ENCODE measurements at regions not wholly inside any gene's neighbourhood (a gene's known extent, or its start where the extent isn't known, plus 50 kb on each side); places are given as distances from the start of the nearest gene placed in this dataset.

GRCh38 chr11:97336064-97336463 is 946.3 kb downstream of the JRKL start:
- Histone ChIP-seq H3K27me3 (no peaks in the 10 kb centered on the region), H3K36me3 (no peaks in the 10 kb centered on the region), H3K9me3 (no peaks in the 10 kb centered on the region), H4K20me1 (no peaks in the 10 kb centered on the region), H3K4me2 (no peak overlapping the region), H3K4me3 (no peak overlapping the region), H3K27ac (no peak overlapping the region), H3K9ac (no peak overlapping the region), H3K4me1 (no peaks in the 10 kb centered on the region)
- TF ChIP-seq Cebpa-rat (IDR thresholded peaks at IDR 0.05): no peak

DNA sequence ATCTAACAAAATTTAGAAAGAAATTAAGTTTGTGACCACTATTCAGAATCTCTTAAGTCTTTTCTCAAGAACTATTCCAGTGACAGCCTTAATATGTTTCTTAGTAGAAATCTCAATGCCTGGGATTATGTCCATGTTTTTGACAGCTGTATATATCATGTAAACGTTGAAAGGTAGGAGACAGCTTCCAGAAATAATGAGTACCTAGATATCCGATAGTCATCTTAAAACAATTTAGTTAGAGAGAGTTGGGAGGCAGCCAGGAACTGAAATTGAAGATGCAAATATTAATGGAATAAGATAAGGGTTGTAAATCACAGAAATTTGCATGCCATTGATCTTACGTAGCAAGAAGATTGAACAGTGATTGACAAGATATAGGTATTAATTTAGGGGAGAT is 955.2 kb downstream of the JRKL start:
- no peak overlapping the region for H3K9ac ChIP-seq
- no peak for TF ChIP-seq Cebpa-rat (IDR thresholded peaks at IDR 0.05)
- no peaks in the 10 kb centered on the region for H3K36me3 ChIP-seq
- H3K27ac ChIP-seq: no peak overlapping the region
- no peak overlapping the region for H3K4me2 ChIP-seq
- no peak overlapping the region for H3K4me3 ChIP-seq
- no peaks in the 10 kb centered on the region for H3K27me3 ChIP-seq
- no peaks in the 10 kb centered on the region for H3K9me3 ChIP-seq
- H4K20me1 ChIP-seq: no peaks in the 10 kb centered on the region
- no peaks in the 10 kb centered on the region for H3K4me1 ChIP-seq

- Histone ChIP-seq H3K4me1 (no peaks in the 10 kb centered on the region), H3K27me3 (no peaks in the 10 kb centered on the region), H4K20me1 (no peaks in the 10 kb centered on the region), H3K9ac (no peak overlapping the region), H3K4me3 (no peak overlapping the region), H3K4me2 (no peak overlapping the region), H3K9me3 (no peaks in the 10 kb centered on the region), H3K27ac (no peak overlapping the region), H3K36me3 (no peaks in the 10 kb centered on the region)
- no peak for TF ChIP-seq Cebpa-rat (IDR thresholded peaks at IDR 0.05)
Observed at GRCh38 chr11:97349201-97349600, 959.4 kb downstream of the JRKL start.

DNA sequence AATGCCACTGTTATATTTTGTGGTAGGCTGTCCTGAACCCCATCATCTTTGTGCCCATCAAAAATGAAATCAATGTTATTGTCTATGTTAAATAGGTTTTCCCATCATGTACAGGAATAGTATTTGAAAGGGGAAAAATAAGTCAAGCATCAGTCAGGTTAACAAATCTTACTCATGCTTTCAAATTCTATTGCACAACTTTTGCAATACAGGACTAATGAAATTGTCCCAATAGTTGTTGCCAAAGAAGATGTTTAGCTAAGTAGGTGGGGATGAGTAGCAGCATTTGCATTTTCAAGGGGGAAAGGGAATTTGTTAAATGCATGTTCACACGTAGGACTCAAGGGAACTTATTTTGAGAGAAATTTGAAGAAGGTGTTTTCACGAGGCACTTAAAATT is 962.1 kb downstream of the JRKL start:
- Histone ChIP-seq H3K27me3 (no peaks in the 10 kb centered on the region), H3K9me3 (no peaks in the 10 kb centered on the region), H3K4me1 (peaks cover 6% of the 10 kb centered on the region), H3K9ac (no peak overlapping the region), H3K36me3 (no peaks in the 10 kb centered on the region), H3K4me3 (no peak overlapping the region), H4K20me1 (no peaks in the 10 kb centered on the region), H3K4me2 (no peak overlapping the region), H3K27ac (no peak overlapping the region)
- no peak; the same call in 1 of the 2 replicates for TF ChIP-seq Cebpa-rat (IDR thresholded peaks at IDR 0.05)

DNA sequence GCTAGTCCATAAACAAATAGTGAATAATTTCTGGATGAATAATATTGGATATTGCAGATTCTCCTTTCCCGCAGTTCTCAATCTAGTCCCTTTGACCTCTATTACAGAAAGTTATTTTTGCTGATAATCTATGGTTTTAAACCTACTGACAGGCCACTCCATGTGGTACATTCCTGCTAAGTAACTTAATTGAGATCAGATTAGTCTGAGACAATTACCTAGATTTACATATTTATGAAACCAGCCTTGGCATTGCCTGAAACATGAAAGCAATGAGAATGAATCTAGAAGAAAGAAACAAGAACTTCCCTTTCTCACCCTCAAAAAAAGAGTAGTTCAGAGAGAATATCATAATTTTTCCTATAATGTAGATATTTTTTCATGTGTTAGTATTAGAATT is 964.2 kb downstream of the JRKL start:
- H3K4me1 ChIP-seq: peaks cover 6% of the 10 kb centered on the region
- H3K4me2 ChIP-seq: no peak overlapping the region
- no peaks in the 10 kb centered on the region for H3K27me3 ChIP-seq
- no peak for TF ChIP-seq Cebpa-rat (IDR thresholded peaks at IDR 0.05)
- H3K9me3 ChIP-seq: no peaks in the 10 kb centered on the region
- H3K9ac ChIP-seq: no peak overlapping the region
- no peaks in the 10 kb centered on the region for H3K36me3 ChIP-seq
- no peak overlapping the region for H3K27ac ChIP-seq
- no peak overlapping the region for H3K4me3 ChIP-seq
- H4K20me1 ChIP-seq: no peaks in the 10 kb centered on the region

- Histone ChIP-seq H3K9me3 (no peaks in the 10 kb centered on the region), H3K27ac (no peak overlapping the region), H4K20me1 (no peaks in the 10 kb centered on the region), H3K4me3 (no peak overlapping the region), H3K36me3 (no peaks in the 10 kb centered on the region), H3K9ac (no peak overlapping the region), H3K4me1 (peaks cover 6% of the 10 kb centered on the region), H3K27me3 (no peaks in the 10 kb centered on the region), H3K4me2 (no peak overlapping the region)
- TF ChIP-seq Cebpa-rat (IDR thresholded peaks at IDR 0.05): no peak
Observed at GRCh38 chr11:97354576-97354975, 964.8 kb downstream of the JRKL start.

- Histone ChIP-seq H3K4me3 (no peak overlapping the region), H4K20me1 (no peaks in the 10 kb centered on the region), H3K27ac (no peak overlapping the region), H3K36me3 (no peaks in the 10 kb centered on the region), H3K9ac (no peak overlapping the region), H3K9me3 (no peaks in the 10 kb centered on the region), H3K4me2 (no peak overlapping the region), H3K27me3 (no peaks in the 10 kb centered on the region), H3K4me1 (peaks cover 6% of the 10 kb centered on the region)
- no peak for TF ChIP-seq Cebpa-rat (IDR thresholded peaks at IDR 0.05)
Observed at GRCh38 chr11:97355230-97355629, 965.4 kb downstream of the JRKL start.

GRCh38 chr11:97356144-97356543 is 966.3 kb downstream of the JRKL start:
- Histone ChIP-seq H3K4me3 (no peak overlapping the region), H3K9ac (no peak overlapping the region), H3K9me3 (no peaks in the 10 kb centered on the region), H3K27ac (no peak overlapping the region), H3K27me3 (no peaks in the 10 kb centered on the region), H3K4me1 (peaks cover 6% of the 10 kb centered on the region), H3K36me3 (no peaks in the 10 kb centered on the region), H4K20me1 (no peaks in the 10 kb centered on the region), H3K4me2 (peak overlapping the region; percentile 45; the same call in 1 of the 2 replicates)
- TF ChIP-seq Cebpa-rat (IDR thresholded peaks at IDR 0.05): no peak

DNA sequence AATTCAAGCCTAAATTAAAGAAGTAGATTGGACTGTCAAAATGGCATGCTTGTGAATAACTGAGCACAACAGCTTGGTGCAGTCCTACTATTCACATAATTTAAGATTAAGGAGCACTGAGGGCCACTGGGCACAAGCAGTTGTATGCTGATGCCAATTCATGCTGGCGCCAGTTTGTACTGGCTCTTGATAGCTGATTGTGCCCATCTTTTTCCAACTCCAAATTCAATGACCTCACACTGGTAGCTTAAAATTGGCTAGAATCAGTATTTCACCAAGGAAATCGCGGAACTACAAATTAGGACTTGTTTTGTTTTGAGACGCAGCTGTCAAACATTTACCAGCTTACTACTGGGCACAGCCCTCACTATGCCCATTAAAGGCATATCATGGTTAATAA is 969.2 kb downstream of the JRKL start:
- Histone ChIP-seq H3K27ac (no peak overlapping the region), H3K27me3 (no peaks in the 10 kb centered on the region), H3K9ac (no peak overlapping the region), H3K4me1 (peaks cover 6% of the 10 kb centered on the region), H3K36me3 (no peaks in the 10 kb centered on the region), H3K4me2 (no peak overlapping the region), H3K4me3 (no peak overlapping the region), H4K20me1 (no peaks in the 10 kb centered on the region), H3K9me3 (no peaks in the 10 kb centered on the region)
- TF ChIP-seq Cebpa-rat (IDR thresholded peaks at IDR 0.05): no peak

- no peaks in the 10 kb centered on the region for H4K20me1 ChIP-seq
- no peaks in the 10 kb centered on the region for H3K4me1 ChIP-seq
- no peak overlapping the region for H3K4me3 ChIP-seq
- H3K4me2 ChIP-seq: no peak overlapping the region
- no peak for TF ChIP-seq Cebpa-rat (IDR thresholded peaks at IDR 0.05)
- H3K9ac ChIP-seq: no peak overlapping the region
- no peaks in the 10 kb centered on the region for H3K27me3 ChIP-seq
- H3K36me3 ChIP-seq: no peaks in the 10 kb centered on the region
- no peaks in the 10 kb centered on the region for H3K9me3 ChIP-seq
- no peak overlapping the region for H3K27ac ChIP-seq
Observed at GRCh38 chr11:97361812-97362378, 972.1 kb downstream of the JRKL start.

DNA sequence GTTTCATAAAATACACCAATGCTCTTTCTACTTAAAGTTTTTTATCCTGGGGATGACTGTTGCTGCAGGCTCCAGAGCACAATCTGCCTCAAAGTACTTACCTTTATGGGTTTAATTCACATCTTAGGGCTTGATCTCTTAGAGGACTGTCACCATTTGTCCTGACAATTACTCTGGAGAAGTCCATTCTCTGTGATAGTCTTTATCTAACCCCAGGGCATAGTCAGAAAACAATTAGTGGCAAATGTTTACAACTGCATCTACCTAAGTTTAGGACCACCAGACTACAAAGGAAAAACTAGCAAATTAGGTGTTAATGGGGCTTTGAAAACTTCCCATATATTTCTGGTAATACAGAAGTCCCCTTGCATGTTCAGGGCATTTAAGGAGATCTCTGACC is 973.5 kb downstream of the JRKL start:
- Histone ChIP-seq H3K4me2 (no peak overlapping the region), H3K27me3 (no peaks in the 10 kb centered on the region)
- TF ChIP-seq Cebpa-rat (IDR thresholded peaks at IDR 0.05): no peak

More for the DNA sequence above, 973.5 kb downstream of the JRKL start:
- no peak overlapping the region for H3K27ac ChIP-seq
- no peaks in the 10 kb centered on the region for H3K4me1 ChIP-seq
- H3K9me3 ChIP-seq: no peaks in the 10 kb centered on the region; the same call in 1 of the 2 replicates
- no peak overlapping the region for H3K4me3 ChIP-seq
- no peaks in the 10 kb centered on the region for H3K36me3 ChIP-seq
- no peaks in the 10 kb centered on the region for H4K20me1 ChIP-seq
- no peak overlapping the region for H3K9ac ChIP-seq

Measured in BLaER1 (cell line).